SU-DHL-6 (cell line): ENCODE measurements at regions not wholly inside any gene's neighbourhood (a gene's known extent, or its start where the extent isn't known, plus 50 kb on each side); places are given as distances from the start of the nearest gene placed in this dataset.
"Not testable (repeated sequence)": the region's sequence is repeated elsewhere in the genome, so short reads cannot be mapped to it uniquely, and the experiment has no call there.

ENCODE experiments used
- H2AFZ ChIP-seq: fragments of 200-600 bp; sonication (generic); 2 replicates; pipeline ENCODE4 v1.6.1; 2014; ENCODE audit warnings: low read depth, mild to moderate bottlenecking, moderate library complexity, mixed read lengths, antibody characterized with exemption, low read length; ENCODE audit not compliant: severe bottlenecking
- H3F3A ChIP-seq: fragments of 200-600 bp; shearing (Covaris generic); 2 replicates; pipeline ENCODE4 v1.6.0; 2016; ENCODE audit warnings: antibody characterized with exemption, mild to moderate bottlenecking; ENCODE audit not compliant: insufficient read depth
- H3K27ac ChIP-seq: fragments of 200-600 bp; sonication (generic); 2 replicates; pipeline ENCODE4 v1.5.1; 2016; ENCODE audit warnings: low read depth, mild to moderate bottlenecking, low read length, moderate library complexity, mixed read lengths
- H3K27me3 ChIP-seq: fragments of 200-600 bp; sonication (generic), shearing (Covaris generic); 2 replicates; pipeline ENCODE4 v1.6.0; 2014; ENCODE audit warnings: mild to moderate bottlenecking, low read length
- H3K36me3 ChIP-seq: fragments of 200-600 bp; sonication (generic); 2 replicates; pipeline ENCODE4 v1.6.1; 2014; ENCODE audit warnings: mild to moderate bottlenecking, low read length, mixed read lengths
- H3K4me2 ChIP-seq: fragments of 300-600, 200-600 bp; shearing (Covaris generic), sonication (generic); 2 replicates; pipeline ENCODE4 v1.6.0; 2014; ENCODE audit warnings: low read length, low read depth, mild to moderate bottlenecking; ENCODE audit not compliant: poor library complexity, severe bottlenecking
- H3K4me3 ChIP-seq: fragments of 200-600 bp; sonication (generic); 2 replicates; pipeline ENCODE4 v1.5.1; 2014; ENCODE audit warnings: antibody characterized with exemption, low read length, mild to moderate bottlenecking, mixed read lengths; ENCODE audit not compliant: insufficient read depth, poor library complexity, severe bottlenecking
- H3K79me2 ChIP-seq: fragments of 200-600 bp; sonication (generic); 2 replicates; pipeline ENCODE4 v1.6.1; 2014; ENCODE audit warnings: mild to moderate bottlenecking, low read length, moderate library complexity; ENCODE audit not compliant: insufficient read depth
- H3K9ac ChIP-seq: fragments of 200-600 bp; sonication (generic); 2 replicates; pipeline ENCODE4 v1.7.0; 2014; ENCODE audit warnings: mild to moderate bottlenecking, low read length
- H3K9me2 ChIP-seq: fragments of 200-600 bp; sonication (generic); replicated peaks from 2 replicates; pipeline ENCODE4 v1.6.1; 2014; ENCODE audit warnings: low read length; ENCODE audit not compliant: insufficient read depth
- H3K9me3 ChIP-seq: fragments of 200-600 bp; sonication (generic); 2 replicates; pipeline ENCODE4 v1.6.1; 2014; ENCODE audit warnings: low read length, mixed read lengths; ENCODE audit not compliant: insufficient read depth
- H4K20me1 ChIP-seq: fragments of 200-600 bp; sonication (generic); 2 replicates; pipeline ENCODE4 v1.6.1; 2014; ENCODE audit warnings: low read depth, mild to moderate bottlenecking, antibody characterized with exemption, low read length, moderate library complexity, mixed read lengths
- CTCF ChIP-seq: fragments of 200-600 bp; sonication (generic); IDR thresholded peaks from one replicate; pipeline ENCODE4 v1.5.1; 2017; ENCODE audit warnings: antibody characterized with exemption, mild to moderate bottlenecking, low read length, moderate library complexity; ENCODE audit not compliant: insufficient read depth, poor library complexity, severe bottlenecking
- EZH2phosphoT487 ChIP-seq: fragments of 200-600 bp; sonication (generic), shearing (Covaris generic); conservative IDR thresholded peaks from 2 replicates; pipeline ENCODE4 v1.6.1; 2018; ENCODE audit warnings: mild to moderate bottlenecking, antibody characterized with exemption, low read length, moderate library complexity, mixed read lengths

- Histone ChIP-seq H4K20me1 (no peaks in the 10 kb centered on the region), H2AFZ (no peak overlapping the region), H3K27ac (no peak overlapping the region), H3K27me3 (no peaks in the 10 kb centered on the region), H3K36me3 (no peaks in the 10 kb centered on the region), H3F3A (no peaks in the 10 kb centered on the region), H3K4me2 (no peak overlapping the region), H3K4me3 (no peak overlapping the region), H3K9me3 (no peaks in the 10 kb centered on the region), H3K79me2 (no peaks in the 10 kb centered on the region), H3K9ac (no peak overlapping the region), H3K9me2 (no peaks in the 10 kb centered on the region)
- TF ChIP-seq EZH2phosphoT487 (no peak), CTCF (no peak)
These were observed 394.0 kb upstream of the CDIN1 start for GRCh38 chr15:36185438-36185837.

GRCh38 chr15:36185845-36186244 is 393.6 kb upstream of the CDIN1 start:
- H3K4me3 ChIP-seq = no peak overlapping the region
- no peaks in the 10 kb centered on the region for H3F3A ChIP-seq
- H3K27me3 ChIP-seq = no peaks in the 10 kb centered on the region
- no peak overlapping the region for H3K27ac ChIP-seq
- no peak overlapping the region for H3K4me2 ChIP-seq
- no peaks in the 10 kb centered on the region for H3K9me3 ChIP-seq
- H2AFZ ChIP-seq = no peak overlapping the region
- H3K79me2 ChIP-seq = no peaks in the 10 kb centered on the region
- no peaks in the 10 kb centered on the region for H4K20me1 ChIP-seq
- H3K9ac ChIP-seq = no peak overlapping the region
- TF ChIP-seq CTCF = no peak
- no peak for TF ChIP-seq EZH2phosphoT487
- H3K9me2 ChIP-seq = no peaks in the 10 kb centered on the region
- H3K36me3 ChIP-seq = no peaks in the 10 kb centered on the region

GRCh38 chr15:36186376-36186775 is 393.1 kb upstream of the CDIN1 start:
- no peak overlapping the region for H3K27ac ChIP-seq
- H3K27me3 ChIP-seq = no peaks in the 10 kb centered on the region
- H3K9ac ChIP-seq = no peak overlapping the region
- no peak overlapping the region for H2AFZ ChIP-seq
- H3K79me2 ChIP-seq = no peaks in the 10 kb centered on the region
- no peaks in the 10 kb centered on the region for H3K9me2 ChIP-seq
- no peaks in the 10 kb centered on the region for H3K36me3 ChIP-seq
- no peaks in the 10 kb centered on the region for H3F3A ChIP-seq
- no peaks in the 10 kb centered on the region for H3K9me3 ChIP-seq
- no peak overlapping the region for H3K4me3 ChIP-seq
- TF ChIP-seq CTCF (no peak), EZH2phosphoT487 (no peak)
- no peak overlapping the region for H3K4me2 ChIP-seq
- no peaks in the 10 kb centered on the region for H4K20me1 ChIP-seq

GRCh38 chr15:36191459-36191858 is 388.0 kb upstream of the CDIN1 start:
- Histone ChIP-seq H3K9ac (no peak overlapping the region), H2AFZ (no peak overlapping the region), H3K4me3 (no peak overlapping the region), H3K9me3 (no peaks in the 10 kb centered on the region), H3K9me2 (no peaks in the 10 kb centered on the region), H3F3A (no peaks in the 10 kb centered on the region), H3K27me3 (no peaks in the 10 kb centered on the region), H3K36me3 (no peaks in the 10 kb centered on the region), H4K20me1 (no peaks in the 10 kb centered on the region), H3K79me2 (no peaks in the 10 kb centered on the region), H3K27ac (no peak overlapping the region), H3K4me2 (no peak overlapping the region)
- TF ChIP-seq EZH2phosphoT487 = no peak
- TF ChIP-seq CTCF = no peak

GRCh38 chr15:36195361-36196007 is 383.9 kb upstream of the CDIN1 start:
- H3K4me2 ChIP-seq, H3K36me3 ChIP-seq, H3F3A ChIP-seq, H3K27me3 ChIP-seq, H3K9me3 ChIP-seq, H3K9me2 ChIP-seq, H3K4me3 ChIP-seq, H2AFZ ChIP-seq, H3K9ac ChIP-seq, H3K79me2 ChIP-seq, H3K27ac ChIP-seq, H4K20me1 ChIP-seq: not testable (repeated sequence)
